Panc1 (cell line): ENCODE measurements at regions not wholly inside any gene's neighbourhood (a gene's known extent, or its start where the extent isn't known, plus 50 kb on each side); places are given as distances from the start of the nearest gene placed in this dataset.

ENCODE experiments used
- ATAC-seq: fragments of 200-7000 bp; cut with Tn5 transposase; 2 replicates; pipeline ENCODE4 v1.9.1; 2020; ENCODE audit warnings: mild to moderate bottlenecking, moderate library complexity
- BruUV-seq: library from RNA; stranded (reverse); fragments of 400-500 nt; replicated peaks from 2 replicates; lab custom pipeline; 2021; lab: Mats Ljungman, UMichigan
- CTCF ChIA-PET: fragments of 300-600 bp; sonication (Branson Sonifier 250); formaldehyde crosslinking; loops from one replicate; lab custom pipeline; 2022; ENCODE audit warnings: antibody characterized with exemption; lab: Charles Lee
- POLR2A ChIA-PET: fragments of 300-600 bp; sonication (Branson Sonifier 250); formaldehyde crosslinking; loops from one replicate; lab custom pipeline; 2022; ENCODE audit warnings: antibody characterized with exemption; lab: Charles Lee
- DNase-seq: peaks from one replicate; pipeline ENCODE4 v3.0.0-alpha.2; 2010; ENCODE audit warnings: low read depth, low spot score
- H3K27ac ChIP-seq: 2 replicates; pipeline ENCODE4 v1.5.1; 2011; ENCODE audit warnings: mild to moderate bottlenecking, low read length, inconsistent platforms
- H3K27me3 ChIP-seq: fragments of 200-500 bp; sonication (Bioruptor generic); 2 replicates; pipeline ENCODE4 v1.6.0; 2014; ENCODE audit warnings: low read length, inconsistent platforms; ENCODE audit not compliant: control insufficient read depth, insufficient read depth
- H3K36me3 ChIP-seq: fragments of 200-500 bp; sonication (Bioruptor generic); 2 replicates; pipeline ENCODE4 v1.5.1; 2014; ENCODE audit warnings: inconsistent platforms, mild to moderate bottlenecking, low read length, moderate library complexity; ENCODE audit not compliant: control insufficient read depth, insufficient read depth
- H3K4me1 ChIP-seq: 2 replicates; pipeline ENCODE4 v1.5.1; 2011; ENCODE audit warnings: inconsistent platforms, mild to moderate bottlenecking, low read length, moderate library complexity; ENCODE audit not compliant: control insufficient read depth, insufficient read depth
- H3K4me3 ChIP-seq, 2 experiments: 2 replicates each; pipeline ENCODE4 v1.5.1; 2011 to 2012; ENCODE audit warnings: low read depth in 2 of 2, low read length in 2 of 2, mild to moderate bottlenecking in 2 of 2, inconsistent platforms in 1 of 2, moderate library complexity in 1 of 2
- H3K9me3 ChIP-seq: fragments of 200-500 bp; sonication (Bioruptor generic); 2 replicates; pipeline ENCODE4 v1.5.1; 2014; ENCODE audit warnings: low read depth, mild to moderate bottlenecking, inconsistent platforms, low read length, moderate library complexity; ENCODE audit not compliant: control insufficient read depth, insufficient read depth
- POLR2AphosphoS5 ChIP-seq: IDR thresholded peaks from 2 replicates; pipeline ENCODE4 v1.6.1; 2012; ENCODE audit warnings: mild to moderate bottlenecking, low read depth, low read length, moderate library complexity
- SIN3A ChIP-seq: IDR thresholded peaks from 2 replicates; pipeline ENCODE4 v1.6.1; 2012; ENCODE audit warnings: low read depth, mild to moderate bottlenecking, low read length, moderate library complexity, borderline replicate concordance; ENCODE audit not compliant: insufficient read depth
- TCF7L2 ChIP-seq: IDR thresholded peaks from 2 replicates; pipeline ENCODE4 v1.6.1; 2011; ENCODE audit warnings: mild to moderate bottlenecking, low read depth, low read length, inconsistent platforms
- in situ Hi-C: cut with HindIII; loops from 2 replicates; pipeline ENCODE4 v1.10.0; 2016; ENCODE audit warnings: low sequenced_read_pairs, low pct_unique_long_range_greater_than_20kb
- intact Hi-C: fragments of 100-400 bp; cut with micrococcal nuclease; formaldehyde crosslinking; loops from one replicate; pipeline ENCODE4 v1.10.0; 2022; ENCODE audit not compliant: unreplicated experiment
- TF ChIP-seq, protein P1 (sequence below): fragments of 450-650 bp; IDR thresholded peaks from 2 replicates; pipeline ENCODE4 v1.5.1; 2017; ENCODE audit warnings: mild to moderate bottlenecking
- TF ChIP-seq, protein P2 (sequence below), 2 experiments: IDR thresholded peaks; 2 replicates each; pipeline ENCODE4 v1.6.1; 2011 to 2012; ENCODE audit warnings: low read depth in 2 of 2, control low read depth in 1 of 2, low read length in 1 of 2, mild to moderate bottlenecking in 1 of 2, moderate library complexity in 1 of 2; ENCODE audit not compliant: insufficient read depth in 1 of 2

- no peak overlapping the region for H3K27ac ChIP-seq
- CTCF ChIA-PET = no interaction called here
- no peaks in the 10 kb centered on the region for H3K36me3 ChIP-seq
- in situ Hi-C loops = no loop called here
- H3K9me3 ChIP-seq = no peaks in the 10 kb centered on the region
- POLR2A ChIA-PET = no interaction called here
- H3K4me1 ChIP-seq = no peaks in the 10 kb centered on the region
- TF ChIP-seq POLR2AphosphoS5 (no peak), SIN3A (no peak)
- TF ChIP-seq, protein P1, sequence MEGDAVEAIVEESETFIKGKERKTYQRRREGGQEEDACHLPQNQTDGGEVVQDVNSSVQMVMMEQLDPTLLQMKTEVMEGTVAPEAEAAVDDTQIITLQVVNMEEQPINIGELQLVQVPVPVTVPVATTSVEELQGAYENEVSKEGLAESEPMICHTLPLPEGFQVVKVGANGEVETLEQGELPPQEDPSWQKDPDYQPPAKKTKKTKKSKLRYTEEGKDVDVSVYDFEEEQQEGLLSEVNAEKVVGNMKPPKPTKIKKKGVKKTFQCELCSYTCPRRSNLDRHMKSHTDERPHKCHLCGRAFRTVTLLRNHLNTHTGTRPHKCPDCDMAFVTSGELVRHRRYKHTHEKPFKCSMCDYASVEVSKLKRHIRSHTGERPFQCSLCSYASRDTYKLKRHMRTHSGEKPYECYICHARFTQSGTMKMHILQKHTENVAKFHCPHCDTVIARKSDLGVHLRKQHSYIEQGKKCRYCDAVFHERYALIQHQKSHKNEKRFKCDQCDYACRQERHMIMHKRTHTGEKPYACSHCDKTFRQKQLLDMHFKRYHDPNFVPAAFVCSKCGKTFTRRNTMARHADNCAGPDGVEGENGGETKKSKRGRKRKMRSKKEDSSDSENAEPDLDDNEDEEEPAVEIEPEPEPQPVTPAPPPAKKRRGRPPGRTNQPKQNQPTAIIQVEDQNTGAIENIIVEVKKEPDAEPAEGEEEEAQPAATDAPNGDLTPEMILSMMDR = no peak
- TF ChIP-seq, protein P2, sequence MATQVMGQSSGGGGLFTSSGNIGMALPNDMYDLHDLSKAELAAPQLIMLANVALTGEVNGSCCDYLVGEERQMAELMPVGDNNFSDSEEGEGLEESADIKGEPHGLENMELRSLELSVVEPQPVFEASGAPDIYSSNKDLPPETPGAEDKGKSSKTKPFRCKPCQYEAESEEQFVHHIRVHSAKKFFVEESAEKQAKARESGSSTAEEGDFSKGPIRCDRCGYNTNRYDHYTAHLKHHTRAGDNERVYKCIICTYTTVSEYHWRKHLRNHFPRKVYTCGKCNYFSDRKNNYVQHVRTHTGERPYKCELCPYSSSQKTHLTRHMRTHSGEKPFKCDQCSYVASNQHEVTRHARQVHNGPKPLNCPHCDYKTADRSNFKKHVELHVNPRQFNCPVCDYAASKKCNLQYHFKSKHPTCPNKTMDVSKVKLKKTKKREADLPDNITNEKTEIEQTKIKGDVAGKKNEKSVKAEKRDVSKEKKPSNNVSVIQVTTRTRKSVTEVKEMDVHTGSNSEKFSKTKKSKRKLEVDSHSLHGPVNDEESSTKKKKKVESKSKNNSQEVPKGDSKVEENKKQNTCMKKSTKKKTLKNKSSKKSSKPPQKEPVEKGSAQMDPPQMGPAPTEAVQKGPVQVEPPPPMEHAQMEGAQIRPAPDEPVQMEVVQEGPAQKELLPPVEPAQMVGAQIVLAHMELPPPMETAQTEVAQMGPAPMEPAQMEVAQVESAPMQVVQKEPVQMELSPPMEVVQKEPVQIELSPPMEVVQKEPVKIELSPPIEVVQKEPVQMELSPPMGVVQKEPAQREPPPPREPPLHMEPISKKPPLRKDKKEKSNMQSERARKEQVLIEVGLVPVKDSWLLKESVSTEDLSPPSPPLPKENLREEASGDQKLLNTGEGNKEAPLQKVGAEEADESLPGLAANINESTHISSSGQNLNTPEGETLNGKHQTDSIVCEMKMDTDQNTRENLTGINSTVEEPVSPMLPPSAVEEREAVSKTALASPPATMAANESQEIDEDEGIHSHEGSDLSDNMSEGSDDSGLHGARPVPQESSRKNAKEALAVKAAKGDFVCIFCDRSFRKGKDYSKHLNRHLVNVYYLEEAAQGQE (IDR thresholded peaks at IDR 0.05; ENCODE audit: insufficient read depth in 1 of 2, low read depth in 2 of 2, low read length in 1 of 2) = no peak
- DNase-seq = no peak
- ATAC-seq = no peak
- no TSS peak for BruUV-seq
- H3K27me3 ChIP-seq = no peaks in the 10 kb centered on the region
- intact Hi-C loops = no loop called here
- no peak overlapping the region for H3K4me3 ChIP-seq
Observed at GRCh38 chr1:219427403-219427802, 185.5 kb downstream of the ZC3H11B start.

DNA sequence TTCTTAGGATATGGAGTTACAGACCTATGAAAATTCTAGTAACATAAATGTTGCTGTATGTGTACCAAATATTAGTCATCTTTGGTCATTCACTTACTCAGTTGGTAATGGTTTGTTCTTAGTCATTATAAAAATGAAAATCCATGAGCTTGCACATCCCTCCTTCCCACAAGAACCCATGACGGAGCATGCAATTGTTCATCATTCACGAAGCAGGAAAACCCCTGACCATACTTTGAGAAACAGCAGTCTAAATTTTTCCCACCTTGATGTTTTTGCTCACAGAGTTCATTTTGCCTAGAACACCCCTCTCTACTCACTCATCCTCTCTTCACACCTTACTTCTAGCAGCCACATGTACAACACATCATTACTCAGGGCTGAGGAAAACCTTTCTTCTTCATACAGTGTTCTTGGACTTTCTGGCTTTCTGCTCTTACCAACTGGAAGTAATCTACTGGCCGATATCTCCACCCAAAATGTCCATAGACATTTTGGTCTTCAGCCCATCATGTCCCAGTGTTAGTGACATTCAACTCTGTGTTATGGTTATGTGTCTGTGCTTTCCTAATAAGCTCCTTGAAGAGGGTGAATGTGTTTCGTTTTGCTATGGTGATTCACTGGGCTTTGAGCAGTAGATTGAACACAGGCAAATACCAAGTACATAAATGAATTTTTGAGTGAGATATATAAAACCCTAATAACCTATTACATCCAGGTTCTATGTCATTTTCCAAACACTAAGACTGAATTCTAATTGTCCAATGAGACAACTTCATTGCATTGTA lies 189.9 kb downstream of the ZC3H11B start:
- no TSS peak for BruUV-seq
- intact Hi-C loops = no loop called here
- in situ Hi-C loops = no loop called here
- DNase-seq (no peak), ATAC-seq (no peak)
- no peak for TF ChIP-seq SIN3A
- TF ChIP-seq, protein P2 (IDR thresholded peaks at IDR 0.05; ENCODE audit: insufficient read depth in 1 of 2, low read depth in 2 of 2, low read length in 1 of 2) = no peak
- no peak for TF ChIP-seq POLR2AphosphoS5
- TF ChIP-seq TCF7L2 = no peak
- TF ChIP-seq, protein P1 = no peak
- H3K4me3 ChIP-seq = no peak overlapping the region
- H3K4me1 ChIP-seq = no peaks in the 10 kb centered on the region
- no peaks in the 10 kb centered on the region for H3K36me3 ChIP-seq
- H3K27me3 ChIP-seq = no peaks in the 10 kb centered on the region
- ChIA-PET CTCF (interaction anchor here (1.1 kb wide), 1 partner anchor 35 kb away, joined by 3 read pairs; no protein-coding TSS in a partner anchor), POLR2A (no interaction called here)
- H3K9me3 ChIP-seq = no peaks in the 10 kb centered on the region
- no peak overlapping the region for H3K27ac ChIP-seq
